GM10248 (cell line): ENCODE measurements at regions not wholly inside any gene's neighbourhood (a gene's known extent, or its start where the extent isn't known, plus 50 kb on each side); places are given as distances from the start of the nearest gene placed in this dataset.

ENCODE experiments used
- CTCF ChIA-PET: fragments of 300-600 bp; sonication (Branson Sonifier 250); formaldehyde crosslinking; extraction: SDS; loops from one replicate; lab custom pipeline; 2021; ENCODE audit warnings: antibody characterized with exemption; lab: Yijun Ruan, JAX
- POLR2A ChIA-PET: fragments of 350-650 bp; sonication (Branson Sonifier 250); formaldehyde crosslinking; extraction: SDS; loops from one replicate; lab custom pipeline; 2020; ENCODE audit warnings: antibody characterized with exemption; lab: Yijun Ruan, JAX
- DNase-seq: peaks from one replicate; pipeline ENCODE4 v3.0.0; 2012; ENCODE audit errors: extremely low spot score
- TF ChIP-seq, protein P1 (sequence below): IDR thresholded peaks from 2 replicates; pipeline ENCODE4 v1.5.1; 2012; ENCODE audit warnings: mild to moderate bottlenecking, low read depth; ENCODE audit errors: extremely low read depth, missing control alignments, control extremely low read depth

DNA sequence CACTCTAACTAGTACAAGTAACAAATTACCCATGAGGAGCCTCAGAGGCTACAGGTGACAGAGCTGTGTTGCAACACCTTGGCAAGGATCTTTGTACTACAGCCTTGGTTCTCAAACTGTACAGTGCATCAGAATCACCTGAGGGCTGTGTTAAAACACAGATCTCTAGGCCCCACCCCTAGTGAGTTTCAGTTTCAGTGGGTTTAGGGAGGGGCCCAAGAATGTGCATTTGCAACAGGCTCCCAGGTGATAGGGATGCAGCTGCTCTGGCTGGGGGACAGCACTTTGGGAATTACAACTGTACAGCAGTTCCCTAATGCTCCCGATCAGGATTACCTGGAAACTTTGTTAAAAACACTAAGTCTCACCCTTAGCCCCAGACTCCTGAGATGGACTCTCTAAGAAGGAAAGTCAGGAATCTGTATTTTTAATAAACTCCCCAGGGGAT lies 66.1 kb upstream of the NR2F2 start:
- CTCF ChIA-PET = no interaction called here
- POLR2A ChIA-PET = no interaction called here

GRCh38 chr15:96264801-96265515 lies 65.5 kb upstream of the NR2F2 start:
- ChIA-PET POLR2A (no interaction called here), CTCF (no interaction called here)
- DNase-seq = no peak
- TF ChIP-seq, protein P1, sequence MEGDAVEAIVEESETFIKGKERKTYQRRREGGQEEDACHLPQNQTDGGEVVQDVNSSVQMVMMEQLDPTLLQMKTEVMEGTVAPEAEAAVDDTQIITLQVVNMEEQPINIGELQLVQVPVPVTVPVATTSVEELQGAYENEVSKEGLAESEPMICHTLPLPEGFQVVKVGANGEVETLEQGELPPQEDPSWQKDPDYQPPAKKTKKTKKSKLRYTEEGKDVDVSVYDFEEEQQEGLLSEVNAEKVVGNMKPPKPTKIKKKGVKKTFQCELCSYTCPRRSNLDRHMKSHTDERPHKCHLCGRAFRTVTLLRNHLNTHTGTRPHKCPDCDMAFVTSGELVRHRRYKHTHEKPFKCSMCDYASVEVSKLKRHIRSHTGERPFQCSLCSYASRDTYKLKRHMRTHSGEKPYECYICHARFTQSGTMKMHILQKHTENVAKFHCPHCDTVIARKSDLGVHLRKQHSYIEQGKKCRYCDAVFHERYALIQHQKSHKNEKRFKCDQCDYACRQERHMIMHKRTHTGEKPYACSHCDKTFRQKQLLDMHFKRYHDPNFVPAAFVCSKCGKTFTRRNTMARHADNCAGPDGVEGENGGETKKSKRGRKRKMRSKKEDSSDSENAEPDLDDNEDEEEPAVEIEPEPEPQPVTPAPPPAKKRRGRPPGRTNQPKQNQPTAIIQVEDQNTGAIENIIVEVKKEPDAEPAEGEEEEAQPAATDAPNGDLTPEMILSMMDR = no peak

More for the DNA sequence above, 66.1 kb upstream of the NR2F2 start:
- DNase-seq = no peak
- TF ChIP-seq, protein P1 = no peak

- TF ChIP-seq, protein P1 = no peak
- no peak for DNase-seq
- CTCF ChIA-PET = no interaction called here
- POLR2A ChIA-PET = no interaction called here
Observed at GRCh38 chr15:96266456-96266855, 64.0 kb upstream of the NR2F2 start.

DNA sequence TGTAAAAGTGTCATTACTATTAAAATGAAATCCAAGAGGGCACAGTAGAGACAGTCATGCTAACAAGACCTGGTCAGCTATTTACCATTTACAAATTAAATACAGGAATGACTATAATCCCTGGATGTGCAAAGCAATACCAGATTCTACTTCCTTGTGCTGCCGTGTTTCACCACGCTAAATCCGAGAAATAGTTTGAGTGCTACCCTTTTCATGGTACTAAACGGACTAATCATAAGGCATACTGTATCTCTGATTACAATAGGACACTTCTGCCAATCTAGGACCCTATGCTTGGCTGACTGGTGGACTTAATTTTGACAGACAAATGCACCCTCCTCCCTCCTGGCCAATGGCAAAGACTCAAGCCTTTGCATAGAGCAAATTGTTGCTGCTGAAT lies 63.0 kb upstream of the NR2F2 start:
- ChIA-PET CTCF (no interaction called here), POLR2A (no interaction called here)
- DNase-seq = no peak
- TF ChIP-seq, protein P1 = no peak

DNA sequence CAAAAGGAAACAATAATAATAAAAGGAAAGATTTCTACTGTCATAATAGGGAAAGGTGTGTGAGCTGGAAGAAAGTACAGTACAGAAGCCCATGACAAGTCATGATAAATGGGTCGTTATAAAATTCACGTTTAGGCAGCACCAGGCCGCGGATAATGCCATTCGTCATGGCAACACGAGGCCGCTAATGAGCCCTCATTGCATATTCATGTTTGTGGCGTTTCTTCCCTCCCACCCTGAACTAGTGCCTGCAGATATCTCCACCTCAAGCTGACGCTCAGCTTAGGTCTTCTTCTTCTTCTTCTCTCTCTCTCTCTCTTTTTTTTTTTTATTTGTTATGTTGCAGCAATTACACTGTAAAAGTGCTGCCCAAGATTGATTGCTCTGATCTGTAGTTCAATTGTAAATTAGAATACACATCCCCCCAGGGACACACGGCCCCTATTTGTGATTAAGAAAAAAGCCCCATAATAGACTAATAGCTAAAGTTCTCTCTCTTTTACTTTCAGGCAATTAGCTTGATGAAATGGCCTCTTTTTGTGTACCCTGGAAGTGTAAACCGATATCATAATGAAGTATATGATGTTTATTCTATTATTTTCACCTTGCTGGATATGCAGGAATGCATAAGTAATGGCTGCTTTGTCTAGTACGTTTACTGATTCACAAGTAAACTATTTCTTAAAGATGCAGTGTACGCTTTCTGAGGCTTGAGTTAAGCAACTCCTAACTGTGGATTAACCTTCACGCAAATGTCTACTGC lies 61.9 kb upstream of the NR2F2 start:
- CTCF ChIA-PET = interaction anchor here (1.4 kb wide), 1 partner anchor 12 kb away, joined by 6 read pairs; no protein-coding TSS in a partner anchor
- no peak for DNase-seq
- TF ChIP-seq, protein P1 = no peak
- POLR2A ChIA-PET = no interaction called here

- POLR2A ChIA-PET = no interaction called here
- TF ChIP-seq, protein P1 = no peak
- CTCF ChIA-PET = no interaction called here
- no peak for DNase-seq
Observed at GRCh38 chr15:96270581-96271172, 59.8 kb upstream of the NR2F2 start.
